NCI-H146 treated with DMSO at 0.1 percent for 48 hours (cell line): ENCODE measurements at regions not wholly inside any gene's neighbourhood (a gene's known extent, or its start where the extent isn't known, plus 50 kb on each side); places are given as distances from the start of the nearest gene placed in this dataset.
"Not testable (repeated sequence)": the region's sequence is repeated elsewhere in the genome, so short reads cannot be mapped to it uniquely, and the experiment has no call there.

ENCODE experiments used
- DNase-seq: peaks from one replicate; lab custom pipeline; 2025; ENCODE audit not compliant: unreplicated experiment; lab: John Stamatoyannopoulos, UW

DNA sequence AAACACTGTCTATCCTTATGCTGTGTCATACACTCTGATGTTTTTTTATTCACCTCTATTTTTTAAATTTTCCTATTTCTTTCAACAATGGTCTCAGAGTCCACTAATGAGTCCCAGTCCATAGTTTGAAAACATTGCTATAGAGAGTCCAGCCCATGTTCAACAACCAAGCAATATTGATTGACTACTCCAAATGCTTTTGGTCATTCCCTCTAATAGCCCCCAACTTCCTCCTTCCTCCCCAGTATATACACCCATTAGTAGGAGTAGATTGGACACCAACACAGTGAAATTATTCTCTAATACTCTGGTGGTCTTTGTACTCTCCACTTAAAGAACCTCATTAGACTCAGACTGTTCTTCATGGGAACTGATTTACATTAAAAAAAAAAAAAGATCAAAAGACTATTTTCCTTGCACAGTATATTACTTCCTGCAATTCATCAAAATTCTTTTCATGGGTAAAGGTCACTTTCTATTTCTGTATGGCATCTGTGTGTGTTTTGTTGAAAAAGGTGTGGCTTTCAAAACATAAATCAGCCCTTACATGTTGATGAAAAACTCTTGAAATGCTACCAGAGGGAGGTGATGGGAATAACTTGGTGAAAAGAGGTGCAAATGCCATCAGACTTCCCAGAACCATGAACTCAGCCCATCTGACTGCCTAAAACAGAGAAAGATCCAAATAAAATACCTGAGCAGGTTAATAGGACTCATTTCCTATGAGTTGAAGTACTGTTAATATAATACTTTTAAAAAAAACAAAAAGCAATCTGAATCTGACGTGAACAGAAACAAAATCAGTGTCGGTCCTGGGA lies 250.3 kb upstream of the KLF3 start:
- DNase-seq = no peak

GRCh38 chr4:38414410-38414809 lies 249.6 kb upstream of the KLF3 start:
- DNase-seq = no peak

GRCh38 chr4:38415682-38416081 lies 248.3 kb upstream of the KLF3 start:
- no peak for DNase-seq

DNA sequence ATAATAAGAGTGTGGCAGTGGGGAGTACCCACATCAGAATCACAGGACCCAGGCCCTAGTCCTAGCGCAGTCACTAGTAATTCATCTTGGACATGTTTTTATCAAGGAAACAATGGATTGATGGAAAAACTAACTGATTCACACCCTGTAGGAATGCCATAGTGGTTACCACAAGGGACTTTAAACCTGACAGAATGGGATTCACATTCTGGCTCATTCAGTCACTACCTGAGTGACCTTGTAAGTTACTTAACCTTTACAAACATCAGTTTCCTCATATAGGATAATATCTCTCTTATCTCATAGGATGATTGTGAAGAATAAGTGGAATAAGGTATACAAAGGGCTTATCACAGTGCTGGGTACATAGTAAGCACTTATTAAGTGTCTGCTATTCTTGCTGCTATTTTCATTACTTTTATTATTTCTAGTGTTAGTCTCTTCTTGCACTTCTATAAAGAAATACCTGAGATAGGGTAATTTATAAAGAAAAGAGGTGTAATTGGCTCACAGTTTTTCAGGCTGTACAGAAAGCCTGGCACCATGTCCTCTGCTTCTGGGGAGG lies 247.5 kb upstream of the KLF3 start:
- DNase-seq = no peak

DNA sequence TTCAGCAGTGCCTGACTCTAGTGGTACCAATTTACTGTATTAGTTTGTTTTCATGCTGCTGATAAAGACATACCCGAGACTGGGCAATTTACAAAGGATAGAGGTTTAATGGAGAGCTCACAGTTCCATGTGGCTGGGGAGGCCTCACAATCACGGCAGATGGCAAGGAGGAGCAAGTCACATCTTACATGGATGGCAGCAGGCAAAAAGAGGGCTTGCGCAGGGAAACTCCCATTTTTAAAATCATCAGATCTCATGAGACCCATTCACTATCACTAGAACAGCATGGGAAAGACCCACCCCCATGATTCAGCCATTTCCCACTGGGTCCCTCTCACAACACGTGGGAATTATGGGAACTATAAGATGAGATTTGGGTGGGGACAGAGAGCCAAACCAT lies 243.7 kb upstream of the KLF3 start:
- not testable (repeated sequence) for DNase-seq

- DNase-seq = no peak
Observed at GRCh38 chr4:38422850-38423249, 241.1 kb upstream of the KLF3 start.

DNA sequence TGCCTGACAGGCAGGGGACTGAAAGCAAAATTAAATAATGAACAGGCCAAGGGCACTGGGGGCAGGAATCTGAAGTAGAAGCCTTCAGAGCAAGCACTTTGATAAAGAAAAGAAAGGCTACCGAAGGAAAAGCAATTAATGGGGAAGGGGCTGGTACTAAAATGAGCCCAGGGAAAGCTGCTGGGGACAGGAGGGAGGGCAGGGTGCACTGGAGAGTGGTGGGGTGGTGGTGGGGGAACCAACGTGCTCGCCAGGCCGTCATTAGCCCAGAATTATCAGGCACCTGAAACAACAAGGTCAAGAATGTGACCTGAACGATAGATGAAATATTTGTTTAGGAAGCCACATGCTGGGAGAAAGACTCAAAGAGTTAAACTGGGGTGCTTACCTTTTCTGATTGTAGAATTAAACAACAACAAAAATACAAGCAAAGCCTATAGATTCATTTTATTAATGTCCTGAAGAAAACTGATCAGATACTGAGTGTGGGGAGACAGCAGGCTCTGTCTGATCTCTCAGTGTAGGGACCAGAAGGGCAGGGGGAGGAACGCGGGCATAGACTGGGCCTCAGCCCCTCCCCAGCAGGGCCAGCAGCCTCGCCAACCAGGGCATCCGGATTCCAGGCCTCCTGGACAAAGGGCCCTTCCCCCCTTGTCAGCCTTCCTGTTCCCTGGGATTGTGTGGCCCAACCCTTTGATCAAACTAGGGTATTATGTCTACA lies 239.7 kb upstream of the KLF3 start:
- DNase-seq = no peak

DNA sequence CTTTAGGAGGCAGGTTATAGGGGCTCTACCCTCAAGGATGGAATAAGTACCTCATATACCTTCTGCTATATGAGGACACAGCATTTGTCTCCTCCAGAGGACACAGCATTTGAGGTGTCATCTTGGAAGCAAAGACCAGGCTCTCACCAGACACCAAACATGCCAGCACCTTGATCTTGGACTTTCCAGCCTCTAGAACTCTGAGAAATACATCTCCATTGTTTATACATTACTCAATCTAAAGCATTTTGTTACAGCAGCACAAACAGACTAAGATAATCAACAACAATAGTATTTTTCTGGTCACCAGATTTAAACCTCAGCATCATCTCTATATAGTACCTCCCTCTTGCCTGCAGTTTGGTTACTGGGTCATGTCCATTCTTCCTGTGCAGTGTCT lies 237.5 kb upstream of the KLF3 start:
- no peak for DNase-seq

DNA sequence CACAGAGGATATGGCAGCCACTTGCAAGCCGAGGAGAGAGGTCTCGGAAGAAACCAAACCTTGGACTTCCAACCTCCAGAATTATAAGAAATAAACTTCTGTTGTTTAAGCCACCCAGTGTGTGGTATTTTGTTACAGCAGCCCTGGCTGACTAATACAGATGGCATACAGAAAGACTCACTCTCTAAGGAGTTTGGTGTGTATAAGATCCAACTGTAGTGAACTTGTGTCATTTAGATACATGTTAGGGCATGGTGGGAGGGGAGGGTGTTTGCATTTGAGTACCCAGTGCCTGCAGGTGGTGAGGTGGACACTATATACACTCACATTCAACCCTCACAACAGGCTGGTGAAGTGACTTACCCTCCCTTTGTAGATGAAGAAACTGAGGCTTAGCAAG lies 233.2 kb upstream of the KLF3 start:
- DNase-seq = no peak

DNA sequence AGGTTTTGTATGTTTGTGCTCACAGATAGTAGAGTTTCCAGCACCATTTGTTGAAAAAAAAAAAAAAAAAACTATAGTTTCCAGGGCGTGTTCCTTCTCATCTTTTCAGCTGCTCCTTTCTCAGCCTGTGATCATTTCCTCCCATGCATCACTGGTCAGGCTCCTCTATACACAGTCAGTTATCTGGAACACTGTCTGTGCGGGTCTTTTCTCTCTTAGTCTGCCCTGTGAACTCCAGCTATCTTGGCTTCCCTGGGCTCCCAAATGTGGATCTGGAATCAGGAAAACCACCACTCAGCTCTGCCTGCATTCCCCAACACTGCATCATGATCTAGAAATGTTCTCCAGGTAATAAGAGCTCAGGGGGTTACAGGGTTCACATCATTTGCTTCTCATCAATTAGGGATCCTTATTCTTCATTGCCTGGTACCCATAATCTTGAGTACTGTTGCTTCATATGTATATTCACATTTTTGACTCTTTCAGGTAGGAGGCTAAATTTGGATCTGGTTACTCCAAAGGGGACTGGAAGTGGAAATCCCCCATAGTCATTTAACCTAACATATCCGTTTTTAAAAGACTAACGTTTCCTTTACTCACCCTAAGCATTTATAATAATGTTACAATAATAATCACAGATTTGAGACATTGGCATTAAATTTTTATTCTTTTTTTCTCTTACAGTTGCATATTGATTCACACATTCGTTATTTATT lies 221.8 kb upstream of the KLF3 start:
- DNase-seq = no peak

DNA sequence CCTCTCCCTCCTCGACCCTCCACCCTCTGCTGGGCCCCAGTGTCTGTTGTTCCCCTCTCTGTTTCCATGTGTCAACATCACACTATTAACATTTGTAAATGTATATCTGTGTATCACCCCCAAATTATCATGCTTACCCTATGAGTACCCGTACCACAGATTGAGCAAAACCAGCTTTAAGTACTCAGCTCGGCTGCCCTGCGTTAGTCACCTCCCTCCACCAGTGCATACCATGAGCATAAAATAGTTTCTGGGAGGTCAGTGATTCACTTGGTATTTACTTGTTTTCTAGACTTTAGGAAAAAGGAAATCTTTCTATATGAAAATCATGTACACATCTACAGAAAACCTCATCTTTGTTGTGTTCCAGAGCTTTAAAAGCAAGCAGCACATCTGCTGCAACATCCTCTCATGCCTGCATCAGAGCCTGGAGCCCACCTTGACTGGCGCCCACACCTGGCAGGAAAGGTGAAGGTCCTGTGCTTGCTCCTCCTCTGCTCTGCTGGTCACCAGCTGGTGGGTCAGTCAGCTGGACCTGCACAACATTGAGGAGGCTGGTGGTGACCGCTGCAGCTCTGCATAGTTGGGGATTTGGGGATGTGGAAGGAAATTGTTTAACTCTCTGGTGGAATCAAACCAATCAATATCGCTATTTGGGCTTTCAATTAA lies 214.4 kb upstream of the KLF3 start:
- no peak for DNase-seq

- no peak for DNase-seq
Observed at GRCh38 chr4:38452009-38452408, 212.0 kb upstream of the KLF3 start.

DNA sequence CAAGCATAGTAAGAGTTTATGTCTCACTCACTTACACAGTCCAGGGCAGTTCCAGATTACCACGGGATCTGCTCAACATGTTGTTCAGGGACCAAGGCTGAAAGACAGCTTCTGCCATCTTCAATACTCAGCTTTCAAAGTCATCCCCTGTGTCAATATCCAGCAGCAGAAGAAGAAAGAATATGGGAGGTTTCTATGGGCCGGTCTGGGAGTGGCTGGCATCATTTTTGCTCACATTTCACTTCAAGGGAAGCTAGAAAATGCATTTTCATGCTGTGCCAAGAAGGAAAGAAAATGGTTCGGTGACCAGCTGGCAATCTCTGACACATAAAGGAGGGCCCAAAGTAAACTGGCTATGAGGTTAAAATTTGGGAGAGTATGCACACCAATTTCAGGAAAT lies 211.5 kb upstream of the KLF3 start:
- no peak for DNase-seq

DNA sequence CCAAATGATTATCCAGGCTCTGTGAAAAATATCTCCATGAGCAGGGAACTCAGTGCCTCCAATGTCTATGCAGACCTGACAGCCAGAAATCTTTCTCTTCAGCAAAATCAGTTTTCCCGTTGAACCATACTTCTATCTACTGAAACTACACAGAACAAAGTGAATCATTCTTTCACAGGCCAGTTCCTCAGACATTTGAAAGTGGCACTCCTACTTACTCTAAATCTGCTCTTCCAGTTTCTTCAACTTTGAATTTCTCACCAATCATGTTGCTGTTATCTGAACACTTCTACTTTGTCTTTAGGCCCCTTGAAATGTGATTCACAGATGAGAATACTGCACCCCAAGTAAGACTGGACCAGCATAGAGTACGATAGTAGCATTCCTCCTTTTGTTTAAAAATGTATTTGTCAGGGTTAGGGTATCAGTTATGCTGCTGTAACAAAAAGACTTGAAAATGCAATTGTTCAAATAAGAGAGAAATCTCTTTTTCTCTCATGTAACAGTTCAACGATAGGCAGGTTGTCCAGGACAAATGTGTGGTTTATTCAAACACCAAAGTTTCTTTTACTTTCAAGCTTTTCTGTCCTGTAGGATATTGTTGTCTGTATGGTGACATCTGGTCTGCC lies 210.6 kb upstream of the KLF3 start:
- DNase-seq = no peak

DNA sequence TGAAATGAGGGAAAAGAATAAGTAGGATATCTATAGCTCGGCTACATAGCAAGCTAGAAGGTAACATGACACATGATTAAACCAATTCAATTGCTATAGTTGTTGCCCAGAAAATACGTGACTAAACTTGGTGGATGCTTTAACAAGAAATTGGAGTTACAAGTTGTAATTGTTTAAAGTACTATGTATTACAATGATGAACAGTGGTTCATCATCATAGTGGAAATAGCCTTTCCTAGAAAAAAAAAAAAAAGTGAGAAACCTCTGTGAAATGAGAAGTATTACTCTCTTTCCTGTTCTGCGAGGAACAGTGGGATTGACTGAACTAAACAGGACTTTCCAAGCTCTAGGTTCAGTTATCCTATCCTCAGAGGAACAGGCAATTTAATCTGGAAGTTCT lies 209.7 kb upstream of the KLF3 start:
- DNase-seq = no peak

GRCh38 chr4:38455092-38455862 lies 208.7 kb upstream of the KLF3 start:
- DNase-seq = no peak

GRCh38 chr4:38456096-38456495 lies 207.9 kb upstream of the KLF3 start:
- DNase-seq = no peak

- DNase-seq = no peak
Observed at GRCh38 chr4:38461342-38461741, 202.7 kb upstream of the KLF3 start.

DNA sequence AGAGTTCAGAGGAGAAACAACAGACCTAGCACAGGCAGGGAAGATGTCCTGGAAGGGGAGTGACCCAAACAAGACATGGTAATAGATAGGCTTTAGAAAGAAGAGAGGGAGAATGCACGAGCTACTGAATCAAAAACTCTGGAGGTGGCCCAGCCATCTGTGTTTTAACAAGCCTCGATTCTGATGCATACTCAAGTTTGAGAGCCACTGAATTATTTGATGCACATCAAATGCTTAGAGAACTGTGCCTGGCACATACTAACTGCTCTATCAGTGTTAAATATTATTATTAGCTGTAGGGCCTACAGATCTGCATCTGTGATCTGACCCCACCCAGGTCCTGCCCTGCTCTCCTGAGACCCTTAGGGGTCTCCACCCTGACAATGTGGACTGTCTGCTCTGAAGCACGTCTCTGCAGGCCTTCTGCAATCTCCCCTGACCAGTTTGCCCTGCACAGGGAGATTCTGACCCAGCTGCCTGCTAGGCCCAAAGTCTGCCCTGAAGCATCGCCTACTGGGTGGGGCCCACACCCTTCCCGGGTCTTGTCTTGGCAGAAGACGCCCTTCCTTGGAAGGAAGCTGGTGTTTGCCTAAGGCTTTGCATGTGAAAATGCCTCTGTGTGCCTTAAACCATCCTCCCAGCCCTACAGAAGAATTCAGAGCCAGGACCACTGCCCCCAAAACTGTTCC lies 201.5 kb upstream of the KLF3 start:
- DNase-seq = no peak
